LoVo (cell line): ENCODE measurements at regions not wholly inside any gene's neighbourhood (a gene's known extent, or its start where the extent isn't known, plus 50 kb on each side); places are given as distances from the start of the nearest gene placed in this dataset.

Source experiments
- DNase-seq: peaks from one replicate; pipeline ENCODE4 v3.0.0-alpha.2; 2016; ENCODE audit warnings: low spot score

GRCh38 chr13:109669956-109670355 is 116.4 kb downstream of the IRS2 start:
- no peak for DNase-seq

DNA sequence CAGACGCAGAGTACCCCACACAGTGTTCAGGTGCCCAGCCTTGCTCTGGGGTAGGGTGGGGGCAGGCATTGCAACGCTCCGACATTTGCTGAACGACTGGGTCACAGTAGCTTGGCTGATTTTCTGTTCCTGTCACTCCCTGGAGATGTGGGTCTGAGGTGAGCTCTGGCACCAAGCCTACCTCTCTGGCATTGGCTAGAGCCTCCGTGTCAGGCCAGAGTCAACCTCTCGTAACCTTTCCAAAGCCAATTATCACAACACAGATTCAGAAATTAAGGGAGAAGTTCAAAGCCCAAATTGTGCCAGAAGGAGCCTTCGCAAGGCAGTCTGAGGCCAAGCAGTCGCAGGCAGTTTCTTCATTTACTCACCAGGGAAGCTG is 117.2 kb downstream of the IRS2 start:
- no peak for DNase-seq

- DNase-seq: no peak
Observed at GRCh38 chr13:109668433-109669233, 117.8 kb downstream of the IRS2 start.

DNA sequence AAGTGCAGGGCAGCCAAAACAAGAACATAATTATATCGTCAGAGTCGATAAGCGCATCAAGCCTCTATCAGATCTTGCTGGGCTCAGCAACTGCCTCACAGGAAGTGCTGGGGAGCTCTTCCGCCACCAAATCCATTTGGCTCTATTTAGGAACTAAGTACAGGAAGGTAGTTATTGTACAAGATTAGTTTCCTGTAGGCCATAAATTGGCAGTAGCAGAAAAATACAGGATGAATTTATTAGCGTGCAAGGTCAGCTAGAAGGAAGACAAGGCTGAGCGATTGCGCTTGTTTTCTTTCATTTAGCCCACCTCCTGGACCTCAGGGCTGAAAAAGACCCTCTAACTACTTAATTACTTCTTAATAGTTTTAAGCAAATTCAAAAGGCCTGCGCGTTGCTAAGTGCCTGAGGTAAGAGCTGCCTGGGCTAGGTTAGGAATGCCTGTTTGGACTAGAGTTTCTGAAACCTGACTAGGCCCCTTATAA is 118.5 kb downstream of the IRS2 start:
- DNase-seq: no peak

DNA sequence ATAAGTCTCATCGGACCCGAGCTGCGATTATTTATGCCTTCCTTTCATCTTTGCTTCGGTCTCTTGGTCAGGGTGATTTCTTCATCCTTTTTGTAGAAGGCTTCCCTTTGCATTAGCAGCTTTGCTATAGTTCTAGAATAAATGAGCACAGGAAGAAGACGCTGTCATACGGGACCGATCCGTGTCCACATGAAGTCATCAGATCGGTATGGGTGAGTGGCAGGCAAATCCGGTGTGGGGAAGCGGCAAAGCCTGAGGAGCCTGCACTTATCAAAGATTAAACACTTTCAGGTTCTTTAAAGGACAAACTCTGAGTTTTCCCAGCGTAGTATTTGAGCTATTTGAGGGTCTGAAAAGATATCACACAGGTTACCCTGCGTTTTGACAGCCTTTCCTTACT is 119.3 kb downstream of the IRS2 start:
- no peak for DNase-seq

DNA sequence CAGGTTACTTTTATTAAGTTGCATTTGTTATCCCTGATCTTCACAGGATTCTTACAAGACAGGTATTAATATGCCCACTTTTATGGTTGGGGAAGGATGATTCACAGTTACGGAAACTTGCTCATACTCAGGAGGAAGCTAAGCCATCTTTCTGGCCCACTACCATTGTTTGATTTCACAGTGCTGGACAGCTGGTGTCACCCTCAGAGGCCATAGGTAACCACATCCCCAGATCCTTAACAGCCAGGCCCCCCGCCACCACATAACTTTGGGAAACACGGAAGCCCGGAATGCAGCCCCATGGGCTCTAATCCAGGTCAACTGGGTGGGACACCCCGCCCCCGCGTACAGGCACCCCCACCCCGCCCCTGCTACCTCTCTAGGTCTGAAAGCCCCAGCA is 119.7 kb downstream of the IRS2 start:
- DNase-seq: no peak

DNA sequence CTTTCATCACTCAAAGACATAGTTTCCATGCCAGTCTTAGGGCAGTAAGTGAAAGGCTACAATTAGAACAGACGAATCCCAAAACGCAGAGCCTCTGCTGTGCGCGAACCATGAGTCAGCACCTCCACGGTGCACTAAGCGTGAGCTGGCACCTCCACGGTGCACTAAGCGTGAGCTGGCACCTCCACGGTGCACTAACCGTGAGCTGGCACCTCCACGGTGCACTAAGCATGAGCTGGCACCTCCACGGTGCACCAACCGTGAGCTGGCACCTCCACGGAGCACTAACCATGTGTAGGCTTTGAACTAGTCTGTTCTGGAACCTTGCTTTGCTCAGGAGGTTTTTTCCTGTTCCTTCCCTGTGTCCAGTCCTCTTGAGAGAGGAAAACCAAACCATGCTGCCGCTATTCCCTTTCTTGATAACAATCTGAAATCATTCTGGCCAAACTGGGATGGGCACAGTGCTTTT is 120.6 kb downstream of the IRS2 start:
- no peak for DNase-seq

DNA sequence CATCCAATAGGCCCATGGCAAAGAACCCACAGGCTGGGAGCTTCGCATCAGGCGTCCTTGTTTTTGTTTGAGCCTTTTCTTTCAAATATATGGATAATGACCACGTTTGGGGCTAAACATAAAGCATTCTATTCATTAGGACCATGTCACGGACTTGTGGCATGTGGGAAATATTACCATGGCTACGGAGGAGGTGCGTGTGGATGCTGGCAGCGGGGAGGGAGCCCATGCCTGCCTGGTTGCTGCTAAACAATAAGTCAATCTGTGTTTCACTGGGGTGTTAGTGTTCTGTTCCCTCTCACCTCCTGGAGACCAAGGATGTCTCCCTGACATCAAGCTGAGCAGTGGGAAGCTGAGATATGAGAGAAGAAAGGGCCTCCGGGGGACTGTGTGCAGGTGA is 121.1 kb downstream of the IRS2 start:
- no peak for DNase-seq

GRCh38 chr13:109657395-109657794 is 129.0 kb downstream of the IRS2 start:
- DNase-seq: no peak

- DNase-seq: no peak
Observed at GRCh38 chr13:109656206-109656605, 130.2 kb downstream of the IRS2 start.

DNA sequence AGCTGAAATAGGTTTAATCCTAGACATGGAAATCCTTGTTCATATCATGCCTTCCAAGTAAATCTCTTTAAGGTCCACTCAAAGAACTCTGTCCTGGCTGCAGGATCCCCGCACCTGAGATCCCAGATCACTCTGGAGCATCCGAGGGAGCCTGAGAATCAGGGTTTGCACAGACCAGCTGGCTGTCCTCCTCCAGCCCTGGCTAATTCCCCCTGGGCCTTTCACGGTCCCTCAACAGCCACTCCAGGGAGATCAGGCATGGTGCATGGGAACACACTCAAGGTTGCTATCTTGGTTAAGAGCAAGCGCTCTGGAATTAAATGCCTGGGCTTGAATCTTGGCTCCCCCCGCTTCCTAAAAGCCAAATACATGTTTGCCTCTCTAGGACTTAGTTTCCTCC is 130.8 kb downstream of the IRS2 start:
- no peak for DNase-seq

GRCh38 chr13:109655206-109655600 is 131.2 kb downstream of the IRS2 start:
- no peak for DNase-seq

DNA sequence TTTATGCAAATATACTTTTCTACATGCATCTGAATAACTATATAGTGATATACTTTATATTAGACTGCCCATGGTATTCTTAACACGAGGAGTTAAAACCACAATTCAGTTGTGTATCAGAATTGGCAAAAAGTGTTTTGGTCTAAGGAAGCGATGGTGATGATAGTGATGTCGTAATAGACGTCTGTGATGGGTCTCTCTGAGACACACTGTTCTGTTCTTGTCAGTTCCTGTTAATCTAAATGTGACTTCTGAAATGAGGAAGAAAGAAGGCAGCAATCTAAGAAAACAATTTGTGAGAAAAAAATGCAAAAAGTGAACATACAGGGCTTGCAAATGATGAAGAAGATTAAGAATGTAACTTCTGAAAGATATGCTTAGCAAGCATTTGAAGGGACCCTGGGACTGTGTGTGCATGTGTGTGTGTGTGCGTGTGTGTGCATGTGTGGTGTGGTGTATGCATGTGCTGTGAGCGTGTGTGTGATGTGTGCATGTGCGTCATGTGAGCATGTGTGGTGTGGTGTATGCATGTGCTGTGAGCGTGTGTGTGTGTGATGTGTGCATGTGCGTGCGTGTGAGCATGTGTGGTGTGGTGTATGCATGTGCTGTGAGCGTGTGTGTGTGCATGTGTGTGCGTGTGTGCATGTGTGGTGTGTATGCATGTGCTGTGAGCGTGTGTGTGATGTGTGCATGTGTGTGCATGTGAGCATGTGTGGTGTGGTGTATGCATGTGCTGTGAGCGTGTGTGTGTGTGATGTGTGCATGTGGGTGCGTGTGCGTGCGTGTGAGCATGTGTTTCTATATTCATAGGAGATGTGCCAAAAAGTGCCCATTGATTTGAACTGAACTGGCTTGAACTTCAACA is 131.8 kb downstream of the IRS2 start:
- DNase-seq: no peak

DNA sequence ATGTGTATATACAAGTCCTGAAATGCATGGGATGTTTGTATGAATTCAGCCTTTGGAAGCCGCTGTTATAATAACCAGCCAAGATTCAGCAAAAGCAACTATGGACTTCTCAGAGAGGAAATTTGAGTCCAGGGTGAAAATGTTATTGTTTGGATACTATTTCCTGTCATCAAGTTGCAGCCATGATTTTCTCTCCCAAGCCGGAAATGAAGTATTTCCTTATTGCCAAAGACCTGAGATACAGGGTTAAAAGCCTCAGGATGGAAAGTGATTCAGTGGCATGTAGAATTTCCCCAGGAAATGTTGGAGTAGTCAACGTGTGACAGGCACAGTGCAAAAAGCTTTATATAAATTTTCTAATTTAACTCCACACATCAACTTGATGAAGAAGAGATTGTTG is 133.9 kb downstream of the IRS2 start:
- no peak for DNase-seq

DNA sequence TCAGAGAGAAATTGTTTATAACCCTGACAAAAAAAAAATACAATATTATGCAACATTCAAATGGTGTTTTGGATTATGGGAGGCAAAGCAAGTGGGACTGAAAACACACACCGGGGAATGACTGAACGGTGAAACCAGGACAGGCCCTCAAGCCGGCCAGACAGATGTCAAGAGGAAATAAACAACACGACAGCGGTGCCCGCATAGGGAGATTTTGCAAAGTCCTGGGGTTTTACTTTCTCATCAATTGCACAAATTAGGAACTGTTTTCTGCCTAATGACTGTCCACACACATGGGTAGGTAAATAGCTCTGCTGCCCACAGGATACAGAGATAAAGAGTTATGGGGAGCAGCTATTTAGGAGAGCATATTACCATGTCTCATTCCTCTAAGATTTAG is 134.5 kb downstream of the IRS2 start:
- no peak for DNase-seq

DNA sequence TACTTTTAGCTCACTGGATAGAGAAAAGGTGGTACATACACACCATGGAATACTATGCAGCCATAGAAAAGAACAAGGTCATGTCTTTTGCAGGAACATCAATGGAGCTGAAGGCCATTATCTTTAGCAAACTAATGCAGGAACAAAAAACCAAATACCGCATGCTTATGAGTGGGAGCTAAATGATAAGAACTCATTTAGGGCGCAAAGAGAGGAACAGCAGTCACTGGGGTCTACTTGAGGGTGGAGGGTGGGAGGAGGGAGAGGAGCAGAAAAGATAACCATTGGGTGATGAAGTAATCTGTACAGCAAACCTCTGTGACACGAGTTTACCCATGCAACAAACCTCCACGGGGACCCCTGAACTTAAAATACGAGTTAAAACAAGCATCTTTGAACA is 135.1 kb downstream of the IRS2 start:
- no peak for DNase-seq

DNA sequence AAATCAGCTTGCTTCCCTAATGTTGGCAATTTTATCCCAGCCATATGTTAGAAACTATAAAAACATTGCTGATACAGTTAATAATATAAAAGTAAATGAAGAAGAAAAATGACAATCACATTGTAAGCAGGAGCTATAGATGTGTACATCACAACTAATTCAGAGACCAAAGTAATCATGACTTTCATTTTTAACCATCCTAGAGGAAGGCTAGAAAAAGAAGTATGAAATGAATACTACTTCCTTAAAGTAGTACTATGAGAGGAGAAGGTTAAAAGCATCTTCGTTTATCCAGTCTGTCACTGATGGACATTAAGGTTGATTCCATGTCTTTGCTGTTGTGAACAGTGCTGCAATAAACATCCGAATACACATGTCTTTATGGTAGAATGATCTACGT is 135.5 kb downstream of the IRS2 start:
- no peak for DNase-seq

- DNase-seq: no peak
Observed at GRCh38 chr13:109649713-109650112, 136.7 kb downstream of the IRS2 start.

- no peak for DNase-seq
Observed at GRCh38 chr13:109647699-109648098, 138.7 kb downstream of the IRS2 start.

DNA sequence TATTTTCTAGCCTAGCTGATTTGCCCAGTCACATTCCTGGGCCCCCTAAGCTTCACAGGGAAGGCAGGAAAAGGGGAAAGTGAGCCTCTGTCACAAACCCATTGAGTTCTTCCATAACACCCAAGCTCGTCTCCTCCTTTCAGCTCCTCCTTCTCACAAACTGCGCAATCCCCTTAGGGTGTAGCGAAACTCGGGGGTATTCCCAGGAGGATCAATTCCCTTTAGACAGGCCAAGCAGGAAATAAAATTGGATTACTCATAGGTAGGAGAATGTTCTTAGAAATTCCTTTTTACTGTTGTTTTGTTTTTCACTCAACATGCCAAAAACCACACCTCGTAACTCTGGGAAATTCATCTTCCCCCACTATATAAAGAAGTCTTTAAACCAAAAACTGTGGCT is 139.3 kb downstream of the IRS2 start:
- no peak for DNase-seq

- DNase-seq: no peak
Observed at GRCh38 chr13:109646423-109646822, 140.0 kb downstream of the IRS2 start.

- no peak for DNase-seq
Observed at GRCh38 chr13:109645831-109646230, 140.6 kb downstream of the IRS2 start.

DNA sequence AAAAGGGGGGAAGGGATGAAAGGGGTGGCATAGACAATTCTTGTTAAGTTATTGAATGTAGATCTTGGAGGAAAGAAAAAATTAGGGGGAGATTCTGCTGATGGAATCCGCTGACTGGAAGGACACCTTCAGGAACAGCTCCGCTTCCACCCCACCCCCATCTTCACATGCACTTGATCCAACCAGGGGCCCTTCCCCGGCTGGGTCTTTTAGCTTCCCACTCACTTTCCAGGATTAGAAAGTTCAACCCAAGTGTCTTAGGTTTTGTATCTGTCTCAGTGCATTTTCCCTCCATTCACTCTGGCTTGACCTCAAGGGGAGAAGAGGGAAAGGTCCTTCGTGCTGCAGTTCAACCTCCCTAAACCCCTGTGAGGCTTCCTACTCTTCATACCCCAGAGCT is 141.4 kb downstream of the IRS2 start:
- DNase-seq: no peak
